ENCODE measurements at regions not wholly inside any gene's neighbourhood (a gene's known extent, or its start where the extent isn't known, plus 50 kb on each side); places are given as distances from the start of the nearest gene placed in this dataset.
"Not testable (repeated sequence)": the region's sequence is repeated elsewhere in the genome, so short reads cannot be mapped to it uniquely, and the experiment has no call there.

DNA sequence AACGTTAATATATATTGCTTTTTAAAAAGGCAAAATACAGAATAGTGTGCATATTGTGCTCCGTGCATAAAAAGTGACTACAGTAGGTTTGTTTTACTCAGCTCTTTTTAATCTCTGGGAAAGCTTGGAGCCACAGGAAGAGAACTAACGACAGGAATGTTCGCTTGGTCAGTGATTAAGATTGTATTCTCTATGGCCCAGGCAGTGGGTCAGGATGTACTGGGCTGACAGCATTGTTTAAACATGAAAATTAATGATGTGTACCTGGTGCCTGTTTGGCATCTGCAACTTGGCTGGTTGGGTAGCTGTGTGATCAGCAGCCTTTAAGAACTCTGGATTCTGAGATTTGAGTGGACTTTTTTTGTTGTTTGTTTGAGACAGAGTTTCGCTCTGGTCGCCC lies 85.3 kb downstream of the SPATA31A6 start:
- H3K4me1 ChIP-seq (ENCODE audit: control insufficient read depth in 2 of 2, insufficient read depth in 1 of 2, low read depth in 1 of 2, low read length in 2 of 2); H3K27me3 ChIP-seq (ENCODE audit: control insufficient read depth in 3 of 3, insufficient read depth in 3 of 3, low read depth in 1 of 3, low read length in 3 of 3); H4K8ac ChIP-seq (ENCODE audit: low read depth, low read length); H2BK15ac ChIP-seq (ENCODE audit: low read length); H3K4me2 ChIP-seq (ENCODE audit: insufficient read depth, low read length, poor library complexity, severe bottlenecking); H2BK12ac ChIP-seq (ENCODE audit: low read length); H3K9me3 ChIP-seq (replicated peaks in 1 of 2; ENCODE audit: control insufficient read depth in 2 of 2, insufficient read depth in 1 of 2, low read depth in 1 of 2, low read length in 2 of 2); H3K27ac ChIP-seq (replicated peaks; ENCODE audit: low read length); H3K9ac ChIP-seq (ENCODE audit: low read depth, low read length, poor library complexity); H3K18ac ChIP-seq (ENCODE audit: low read length); H2BK120ac ChIP-seq (ENCODE audit: low read depth, low read length); H4K91ac ChIP-seq (ENCODE audit: low read depth, low read length, poor library complexity); H3K4me3 ChIP-seq (ENCODE audit: low read length in 2 of 2); H3K4ac ChIP-seq (ENCODE audit: low read length); H2AFZ ChIP-seq (ENCODE audit: low read length); H2BK5ac ChIP-seq (ENCODE audit: low read length); H3K36me3 ChIP-seq (replicated peaks in 1 of 2; ENCODE audit: control insufficient read depth in 2 of 2, insufficient read depth in 2 of 2, low read length in 2 of 2); H3K14ac ChIP-seq (ENCODE audit: low read length); DNase-seq (ENCODE audit: low spot score); H3K23ac ChIP-seq (ENCODE audit: low read depth, low read length, poor library complexity); H3K79me1 ChIP-seq (ENCODE audit: low read depth, low read length); H2AK5ac ChIP-seq (ENCODE audit: low read depth, low read length): not testable (repeated sequence)
- no CpG with 5 or more reads among the region's 6 CpGs for WGBS, 2 donors (ENCODE audit: extremely low coverage in 2 of 2, insufficient read length in 2 of 2, insufficient replicate concordance in 1 of 2)

- H3K23ac ChIP-seq (ENCODE audit: low read depth, low read length, poor library complexity); H3K14ac ChIP-seq (ENCODE audit: low read length); H3K4me1 ChIP-seq (ENCODE audit: control insufficient read depth in 2 of 2, insufficient read depth in 1 of 2, low read depth in 1 of 2, low read length in 2 of 2); H2AFZ ChIP-seq (ENCODE audit: low read length); H3K36me3 ChIP-seq (replicated peaks in 1 of 2; ENCODE audit: control insufficient read depth in 2 of 2, insufficient read depth in 2 of 2, low read length in 2 of 2); H3K18ac ChIP-seq (ENCODE audit: low read length); DNase-seq (ENCODE audit: low spot score); H3K4me3 ChIP-seq (ENCODE audit: low read length in 2 of 2); H3K27ac ChIP-seq (replicated peaks; ENCODE audit: low read length); H2AK5ac ChIP-seq (ENCODE audit: low read depth, low read length); H4K91ac ChIP-seq (ENCODE audit: low read depth, low read length, poor library complexity); H3K4ac ChIP-seq (ENCODE audit: low read length); H2BK120ac ChIP-seq (ENCODE audit: low read depth, low read length); H3K79me1 ChIP-seq (ENCODE audit: low read depth, low read length); H3K9me3 ChIP-seq (replicated peaks in 1 of 2; ENCODE audit: control insufficient read depth in 2 of 2, insufficient read depth in 1 of 2, low read depth in 1 of 2, low read length in 2 of 2); H2BK15ac ChIP-seq (ENCODE audit: low read length); H3K4me2 ChIP-seq (ENCODE audit: insufficient read depth, low read length, poor library complexity, severe bottlenecking); H4K8ac ChIP-seq (ENCODE audit: low read depth, low read length); H3K9ac ChIP-seq (ENCODE audit: low read depth, low read length, poor library complexity); H3K27me3 ChIP-seq (ENCODE audit: control insufficient read depth in 3 of 3, insufficient read depth in 3 of 3, low read depth in 1 of 3, low read length in 3 of 3); H2BK12ac ChIP-seq (ENCODE audit: low read length); H2BK5ac ChIP-seq (ENCODE audit: low read length): not testable (repeated sequence)
- no CpG with 5 or more reads among the region's 11 CpGs for WGBS, 2 donors (ENCODE audit: extremely low coverage in 2 of 2, insufficient read length in 2 of 2, insufficient replicate concordance in 1 of 2)
Measured at GRCh38 chr9:42269171-42269570, 85.7 kb downstream of the SPATA31A6 start.

DNA sequence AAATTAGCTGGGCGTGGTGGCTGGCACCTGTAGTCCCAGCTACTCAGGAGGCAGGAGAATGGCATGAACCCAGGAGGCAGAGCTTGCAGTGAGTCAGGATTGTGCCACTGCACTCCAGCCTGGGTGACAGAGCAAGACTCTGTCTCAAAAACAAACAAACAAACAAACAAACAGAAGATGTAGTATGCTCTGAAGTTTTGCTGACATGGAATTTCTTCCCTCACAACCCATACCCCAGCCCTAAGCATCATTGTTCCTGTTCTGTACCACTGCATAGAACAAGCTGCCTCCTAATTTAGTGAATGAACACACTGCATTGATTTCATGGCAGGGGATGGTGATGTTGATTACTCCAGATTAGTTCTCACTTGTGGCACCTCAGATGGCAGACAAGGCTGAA lies 89.7 kb downstream of the SPATA31A6 start:
- not testable (repeated sequence) for H3K36me3 ChIP-seq (replicated peaks in 1 of 2; ENCODE audit: control insufficient read depth in 2 of 2, insufficient read depth in 2 of 2, low read length in 2 of 2); H2BK15ac ChIP-seq (ENCODE audit: low read length); H2BK12ac ChIP-seq (ENCODE audit: low read length); H3K23ac ChIP-seq (ENCODE audit: low read depth, low read length, poor library complexity); H3K9ac ChIP-seq (ENCODE audit: low read depth, low read length, poor library complexity); H3K9me3 ChIP-seq (replicated peaks in 1 of 2; ENCODE audit: control insufficient read depth in 2 of 2, insufficient read depth in 1 of 2, low read depth in 1 of 2, low read length in 2 of 2); H2BK5ac ChIP-seq (ENCODE audit: low read length); H3K18ac ChIP-seq (ENCODE audit: low read length); H2AK5ac ChIP-seq (ENCODE audit: low read depth, low read length); H2BK120ac ChIP-seq (ENCODE audit: low read depth, low read length); DNase-seq (ENCODE audit: low spot score); H3K4ac ChIP-seq (ENCODE audit: low read length); H3K79me1 ChIP-seq (ENCODE audit: low read depth, low read length); H3K14ac ChIP-seq (ENCODE audit: low read length); H3K4me1 ChIP-seq (ENCODE audit: control insufficient read depth in 2 of 2, insufficient read depth in 1 of 2, low read depth in 1 of 2, low read length in 2 of 2); H2AFZ ChIP-seq (ENCODE audit: low read length); H3K27me3 ChIP-seq (ENCODE audit: control insufficient read depth in 3 of 3, insufficient read depth in 3 of 3, low read depth in 1 of 3, low read length in 3 of 3); H4K91ac ChIP-seq (ENCODE audit: low read depth, low read length, poor library complexity); H3K27ac ChIP-seq (replicated peaks; ENCODE audit: low read length); H4K8ac ChIP-seq (ENCODE audit: low read depth, low read length); H3K4me3 ChIP-seq (ENCODE audit: low read length in 2 of 2); H3K4me2 ChIP-seq (ENCODE audit: insufficient read depth, low read length, poor library complexity, severe bottlenecking)
- WGBS, 2 donors (ENCODE audit: extremely low coverage in 2 of 2, insufficient read length in 2 of 2, insufficient replicate concordance in 1 of 2) = no CpG with 5 or more reads among the region's 1 CpG

DNA sequence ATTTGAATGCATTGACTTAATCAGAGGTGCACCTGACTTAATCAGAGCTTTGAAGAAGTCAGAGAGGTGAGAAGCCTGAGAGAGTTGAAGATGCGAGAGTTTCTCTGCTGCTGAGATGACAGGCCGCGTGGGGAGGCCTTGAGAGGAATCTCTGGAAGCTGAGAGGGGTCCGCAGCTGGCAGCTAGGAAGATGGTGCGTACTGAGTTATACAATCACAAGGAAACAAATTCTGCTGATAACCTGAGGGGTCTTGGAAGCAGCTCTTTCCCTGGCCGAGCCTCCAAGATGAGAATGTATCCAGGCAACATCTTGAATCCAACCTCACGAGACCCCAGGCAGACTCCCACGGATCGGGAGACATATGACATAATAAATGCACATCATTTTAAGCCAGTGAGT lies 91.7 kb downstream of the SPATA31A6 start:
- no peak overlapping the region for H3K4me3 ChIP-seq (ENCODE audit: low read length in 2 of 2)
- H3K4ac ChIP-seq (ENCODE audit: low read length) = no peak overlapping the region
- H4K8ac ChIP-seq (ENCODE audit: low read depth, low read length) = no peak overlapping the region
- H3K27ac ChIP-seq (replicated peaks; ENCODE audit: low read length) = no peak overlapping the region
- H2AFZ ChIP-seq (ENCODE audit: low read length) = no peak overlapping the region
- H3K4me2 ChIP-seq (ENCODE audit: insufficient read depth, low read length, poor library complexity, severe bottlenecking) = no peak overlapping the region
- H3K36me3 ChIP-seq (replicated peaks in 1 of 2; ENCODE audit: control insufficient read depth in 2 of 2, insufficient read depth in 2 of 2, low read length in 2 of 2) = no peaks in the 10 kb centered on the region
- H2BK15ac ChIP-seq (ENCODE audit: low read length) = no peak overlapping the region
- H4K91ac ChIP-seq (ENCODE audit: low read depth, low read length, poor library complexity) = no peak overlapping the region
- no peaks in the 10 kb centered on the region for H3K79me1 ChIP-seq (ENCODE audit: low read depth, low read length)
- H3K23ac ChIP-seq (ENCODE audit: low read depth, low read length, poor library complexity) = no peak overlapping the region
- no peak overlapping the region for H3K14ac ChIP-seq (ENCODE audit: low read length)
- no peak overlapping the region for H2BK120ac ChIP-seq (ENCODE audit: low read depth, low read length)
- H2AK5ac ChIP-seq (ENCODE audit: low read depth, low read length) = no peak overlapping the region
- DNase-seq (ENCODE audit: low spot score) = no peak
- H3K9me3 ChIP-seq (replicated peaks in 1 of 2; ENCODE audit: control insufficient read depth in 2 of 2, insufficient read depth in 1 of 2, low read depth in 1 of 2, low read length in 2 of 2) = no peaks in the 10 kb centered on the region
- no peaks in the 10 kb centered on the region for H3K4me1 ChIP-seq (ENCODE audit: control insufficient read depth in 2 of 2, insufficient read depth in 1 of 2, low read depth in 1 of 2, low read length in 2 of 2)
- H2BK5ac ChIP-seq (ENCODE audit: low read length) = no peak overlapping the region
- no CpG with 5 or more reads among the region's 9 CpGs for WGBS, 2 donors (ENCODE audit: extremely low coverage in 2 of 2, insufficient read length in 2 of 2, insufficient replicate concordance in 1 of 2)
- H2BK12ac ChIP-seq (ENCODE audit: low read length) = no peak overlapping the region
- H3K27me3 ChIP-seq (ENCODE audit: control insufficient read depth in 3 of 3, insufficient read depth in 3 of 3, low read depth in 1 of 3, low read length in 3 of 3) = no peaks in the 10 kb centered on the region
- no peak overlapping the region for H3K9ac ChIP-seq (ENCODE audit: low read depth, low read length, poor library complexity)
- H3K18ac ChIP-seq (ENCODE audit: low read length) = no peak overlapping the region

All from neuronal stem cell (in vitro differentiated cells).